GM18499 (cell line): ENCODE measurements at regions not wholly inside any gene's neighbourhood (a gene's known extent, or its start where the extent isn't known, plus 50 kb on each side); places are given as distances from the start of the nearest gene placed in this dataset.

Experiments
- ATAC-seq: cut with Tn5 transposase; IDR thresholded peaks from one replicate; pipeline ENCODE4 v1.9.1; 2021; ENCODE audit warnings: moderate number of reproducible peaks; ENCODE audit not compliant: insufficient read depth, unreplicated experiment

DNA sequence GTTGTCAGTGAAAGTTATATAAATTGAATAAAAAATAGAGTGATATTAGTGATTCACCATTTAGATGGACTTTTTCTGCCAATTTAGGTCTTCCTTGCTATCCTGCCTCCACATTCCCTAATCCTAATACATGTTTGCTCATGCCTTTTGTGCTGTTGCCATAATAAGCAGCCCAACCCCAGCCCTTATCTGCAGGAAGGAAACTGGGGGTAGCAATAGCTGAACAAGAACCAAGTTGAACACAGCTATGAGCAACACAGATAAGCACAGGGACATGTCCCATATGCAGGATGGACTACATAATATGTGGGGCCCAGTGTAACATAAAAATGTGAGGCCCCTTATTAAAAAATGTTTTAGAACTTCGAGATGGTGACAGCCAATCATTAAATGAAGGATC lies 91.2 kb upstream of the AHR start:
- ATAC-seq = no peak

GRCh38 chr7:17209101-17209500 lies 89.4 kb upstream of the AHR start:
- no peak for ATAC-seq

- no peak for ATAC-seq
These were observed 87.1 kb upstream of the AHR start for GRCh38 chr7:17211307-17211836.

DNA sequence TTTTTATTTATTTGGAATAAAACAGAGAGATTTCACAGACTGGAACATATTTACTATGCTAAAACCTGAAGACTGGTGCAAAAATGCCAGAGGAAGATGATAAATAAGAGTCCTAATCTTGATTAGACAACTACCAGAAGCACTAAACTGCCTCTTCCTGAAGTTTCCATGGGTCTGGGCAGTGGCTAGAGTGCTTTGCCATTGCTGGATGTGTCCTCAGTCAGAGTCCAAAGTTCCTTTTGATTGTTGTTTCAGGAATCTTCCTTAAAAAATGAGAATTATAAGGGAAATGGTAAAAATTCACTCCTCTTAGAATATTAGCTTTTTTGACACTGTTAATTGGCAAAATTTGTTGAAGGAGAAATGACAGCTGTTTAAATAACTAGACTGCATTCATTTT lies 86.3 kb upstream of the AHR start:
- ATAC-seq = no peak

DNA sequence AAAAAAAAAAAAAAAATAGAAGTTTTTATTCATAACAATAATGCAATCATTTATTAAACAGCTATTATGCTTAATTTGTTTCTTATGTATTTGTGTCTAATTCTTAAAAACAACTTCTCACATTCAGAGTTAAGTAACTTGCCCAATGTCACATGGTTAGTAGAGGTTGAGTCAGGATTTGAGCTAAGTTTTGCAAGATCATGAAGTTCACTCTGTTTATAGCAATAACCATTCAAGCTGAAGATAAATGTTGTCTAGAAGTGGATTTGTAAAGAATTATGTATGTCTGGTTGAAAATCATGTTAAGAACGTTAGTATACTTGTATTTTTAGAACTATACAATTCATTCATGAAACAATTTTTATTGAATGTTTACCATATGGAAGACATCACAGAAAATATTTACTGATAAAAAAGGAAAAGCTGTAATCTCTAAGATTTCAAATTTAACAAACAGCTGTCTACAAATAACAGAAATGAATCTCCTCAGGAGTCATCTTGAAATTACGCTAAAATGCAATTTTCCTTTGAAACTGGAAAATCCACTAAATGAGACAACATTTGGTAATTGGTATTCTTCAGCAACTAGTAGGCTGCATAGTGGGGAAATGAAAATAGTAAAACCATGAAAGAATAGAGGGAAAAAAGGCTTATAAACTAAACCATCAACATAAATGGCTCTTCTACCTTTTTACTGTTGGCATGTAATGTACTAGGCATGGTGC lies 70.5 kb upstream of the AHR start:
- no peak for ATAC-seq

DNA sequence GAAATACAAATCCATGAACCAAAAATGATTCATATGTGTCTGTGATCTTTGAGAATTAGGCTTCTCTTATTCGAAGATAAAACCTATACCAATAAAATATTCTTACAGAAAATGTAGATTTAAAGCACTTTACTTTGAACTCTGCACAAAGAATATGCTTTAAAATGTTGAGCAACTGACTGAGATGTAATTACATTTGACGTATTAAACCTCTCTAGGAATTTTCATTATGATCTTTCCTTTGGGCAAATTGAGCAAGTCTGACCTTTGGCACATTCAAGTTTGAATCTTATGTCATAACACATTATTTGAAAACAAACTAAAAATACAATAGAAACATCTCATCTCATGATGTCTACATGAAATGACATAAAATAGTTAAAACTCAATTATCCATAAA lies 69.2 kb upstream of the AHR start:
- ATAC-seq = no peak

DNA sequence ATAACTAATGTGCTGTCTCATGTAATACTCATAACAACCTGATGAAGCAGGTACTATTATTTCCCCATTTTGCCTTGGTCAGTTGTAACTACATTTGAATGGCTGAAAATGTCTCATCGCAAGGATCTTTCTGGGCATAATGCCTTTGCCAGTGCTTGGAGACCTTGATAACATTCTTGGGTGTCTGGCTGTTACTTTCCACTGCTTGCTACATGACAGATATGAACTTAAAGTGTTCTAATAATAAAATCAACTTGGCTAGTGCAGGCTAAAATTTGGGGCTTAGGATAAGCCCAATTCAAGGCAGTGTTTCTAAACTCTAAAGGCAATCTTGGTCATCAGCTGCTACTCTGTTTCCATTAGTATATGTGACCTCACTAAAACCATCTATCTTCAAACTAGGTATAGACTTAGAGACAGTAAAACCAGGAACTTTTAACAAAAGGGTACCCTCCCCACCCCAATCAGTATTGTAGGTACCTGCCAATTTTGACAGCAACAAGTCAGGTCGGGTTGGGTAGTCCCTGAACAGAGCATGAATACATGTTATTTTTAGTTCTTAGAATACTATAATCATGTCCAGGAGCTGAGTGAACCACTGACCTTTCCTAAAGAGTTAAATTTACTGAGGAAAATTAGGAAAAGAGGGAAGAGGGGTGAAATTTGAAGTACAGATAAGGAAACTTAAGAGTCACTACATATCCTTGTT lies 68.2 kb upstream of the AHR start:
- ATAC-seq = no peak

DNA sequence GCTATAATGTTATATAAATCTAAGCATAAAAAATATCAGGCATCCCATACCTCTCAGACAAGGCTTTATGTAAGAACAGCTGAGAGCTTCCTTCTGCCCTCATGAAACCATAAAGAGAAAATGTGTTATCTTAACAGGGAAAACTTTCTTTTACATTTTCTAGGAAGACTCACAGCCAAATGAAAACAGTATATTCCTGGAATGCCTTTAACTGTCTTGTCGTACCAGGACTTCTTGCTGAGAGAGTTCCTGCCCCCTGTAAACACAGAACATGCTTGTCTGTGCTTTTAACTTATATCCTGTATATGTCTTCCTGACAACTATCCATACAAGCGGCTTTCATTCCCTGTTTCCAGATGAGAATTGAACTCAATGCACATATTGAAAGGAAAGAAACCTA lies 64.8 kb upstream of the AHR start:
- ATAC-seq = no peak

- ATAC-seq = peak; percentile 12
These were observed 64.4 kb upstream of the AHR start for GRCh38 chr7:17234030-17234397.

DNA sequence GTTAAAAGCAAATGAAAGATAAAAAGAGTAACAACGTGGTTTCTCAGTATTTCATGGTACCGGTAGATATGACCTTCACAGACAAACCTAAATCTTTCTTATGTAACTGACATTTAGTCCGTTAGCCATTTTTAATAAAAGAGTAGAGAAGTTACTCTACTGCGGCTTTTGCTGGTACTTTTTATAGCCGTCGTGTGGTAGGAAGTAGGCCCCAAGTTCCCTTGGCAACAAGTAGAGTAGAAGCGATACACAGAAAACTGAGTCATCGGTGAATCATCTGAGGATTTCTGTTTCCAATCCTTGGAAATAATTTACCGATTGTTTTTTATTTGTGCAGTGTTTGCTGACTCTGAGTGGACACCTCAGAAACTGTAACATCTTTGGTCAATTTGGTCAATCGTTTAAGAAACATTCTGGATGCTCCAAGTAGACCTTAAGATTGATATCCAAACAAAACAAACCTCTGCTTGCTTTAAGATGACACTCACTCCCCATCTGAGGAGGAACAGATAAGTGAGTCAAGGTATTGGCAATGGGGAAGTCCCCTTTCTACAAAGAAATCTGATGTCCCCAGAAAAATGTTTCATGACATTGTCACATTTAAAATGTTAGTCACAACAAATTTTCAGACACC lies 63.9 kb upstream of the AHR start:
- ATAC-seq = peak; percentile 95

GRCh38 chr7:17236171-17236570 lies 62.3 kb upstream of the AHR start:
- ATAC-seq = no peak

DNA sequence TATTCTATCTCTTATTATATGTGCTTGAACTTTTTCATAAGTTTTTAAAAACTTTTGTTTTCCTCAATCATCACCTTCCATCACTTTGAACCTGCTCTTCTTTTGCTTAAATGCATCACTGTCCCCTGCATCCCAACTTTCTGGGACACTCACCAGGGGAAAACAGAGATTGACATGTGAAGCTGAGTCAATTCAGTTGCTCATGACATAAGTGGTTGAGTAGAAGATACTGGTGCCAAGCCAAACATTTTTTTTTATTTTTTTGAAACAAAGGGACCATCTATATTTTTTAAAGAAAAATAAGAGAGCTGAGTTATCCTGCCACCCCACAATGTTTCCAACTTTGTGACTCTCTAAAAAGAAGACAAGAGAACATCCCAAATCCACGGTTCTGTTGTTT lies 61.8 kb upstream of the AHR start:
- no peak for ATAC-seq

DNA sequence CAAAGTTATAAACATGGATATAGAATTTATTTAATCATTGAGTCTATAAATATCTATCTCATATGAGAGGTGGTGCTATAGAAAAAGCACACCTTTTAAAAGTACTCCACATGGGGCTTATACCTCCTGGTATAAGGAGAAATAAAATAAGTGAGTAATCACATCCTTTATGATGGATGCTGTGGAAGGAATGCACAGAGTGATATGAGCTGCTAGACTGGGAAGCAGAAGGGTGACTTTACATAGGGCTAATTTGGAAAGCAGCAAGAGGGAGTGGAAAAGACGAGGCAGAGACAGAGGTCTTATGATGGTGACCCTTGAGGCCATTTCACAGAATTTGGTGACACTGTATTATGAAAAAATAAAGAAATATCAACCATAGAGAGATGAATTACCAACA lies 59.4 kb upstream of the AHR start:
- no peak for ATAC-seq

GRCh38 chr7:17239683-17240521 lies 58.5 kb upstream of the AHR start:
- no peak for ATAC-seq

DNA sequence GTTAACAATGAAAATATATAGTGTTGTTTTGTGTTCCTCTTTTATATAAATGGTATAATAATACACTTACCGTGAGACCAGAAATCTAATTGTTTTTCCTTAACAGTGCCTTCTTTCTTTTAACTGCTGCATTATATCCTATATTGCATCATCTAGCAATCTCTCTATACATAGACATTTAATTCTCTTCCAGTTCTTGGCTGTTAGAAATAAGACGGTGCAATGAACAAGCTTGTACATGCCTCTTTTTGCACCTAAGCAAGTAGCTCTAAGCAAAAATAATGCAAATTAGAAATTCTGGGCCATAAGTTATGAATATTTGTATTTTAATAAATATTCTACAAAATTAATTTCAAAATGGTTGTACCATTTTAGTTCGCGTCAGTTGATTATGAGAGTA lies 55.9 kb upstream of the AHR start:
- no peak for ATAC-seq

- ATAC-seq = no peak
These were observed 53.7 kb upstream of the AHR start for GRCh38 chr7:17244786-17245185.

GRCh38 chr7:17247357-17247756 lies 51.1 kb upstream of the AHR start:
- ATAC-seq = no peak

DNA sequence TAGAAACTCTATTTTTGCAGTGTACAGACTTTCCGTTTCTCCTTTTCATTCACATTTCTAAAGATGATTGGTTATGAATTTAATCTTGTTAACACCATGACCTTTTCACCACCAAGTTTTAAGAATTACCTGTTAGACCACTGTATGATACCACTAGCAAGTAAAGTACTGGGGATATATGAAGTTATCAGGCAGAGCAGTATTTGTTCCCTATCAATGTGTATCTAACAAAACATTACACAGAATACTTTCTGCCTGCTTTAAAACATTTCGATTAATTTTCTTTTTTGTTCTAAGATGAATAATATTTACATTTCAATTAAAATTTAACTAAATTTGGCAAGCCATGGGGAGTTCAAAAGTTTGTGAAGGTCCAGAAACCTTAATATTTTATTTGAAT lies 49.9 kb upstream of the AHR start:
- ATAC-seq = no peak
